ENCODE measurements at regions not wholly inside any gene's neighbourhood (a gene's known extent, or its start where the extent isn't known, plus 50 kb on each side); places are given as distances from the start of the nearest gene placed in this dataset.
"Not testable (repeated sequence)": the region's sequence is repeated elsewhere in the genome, so short reads cannot be mapped to it uniquely, and the experiment has no call there.

DNA sequence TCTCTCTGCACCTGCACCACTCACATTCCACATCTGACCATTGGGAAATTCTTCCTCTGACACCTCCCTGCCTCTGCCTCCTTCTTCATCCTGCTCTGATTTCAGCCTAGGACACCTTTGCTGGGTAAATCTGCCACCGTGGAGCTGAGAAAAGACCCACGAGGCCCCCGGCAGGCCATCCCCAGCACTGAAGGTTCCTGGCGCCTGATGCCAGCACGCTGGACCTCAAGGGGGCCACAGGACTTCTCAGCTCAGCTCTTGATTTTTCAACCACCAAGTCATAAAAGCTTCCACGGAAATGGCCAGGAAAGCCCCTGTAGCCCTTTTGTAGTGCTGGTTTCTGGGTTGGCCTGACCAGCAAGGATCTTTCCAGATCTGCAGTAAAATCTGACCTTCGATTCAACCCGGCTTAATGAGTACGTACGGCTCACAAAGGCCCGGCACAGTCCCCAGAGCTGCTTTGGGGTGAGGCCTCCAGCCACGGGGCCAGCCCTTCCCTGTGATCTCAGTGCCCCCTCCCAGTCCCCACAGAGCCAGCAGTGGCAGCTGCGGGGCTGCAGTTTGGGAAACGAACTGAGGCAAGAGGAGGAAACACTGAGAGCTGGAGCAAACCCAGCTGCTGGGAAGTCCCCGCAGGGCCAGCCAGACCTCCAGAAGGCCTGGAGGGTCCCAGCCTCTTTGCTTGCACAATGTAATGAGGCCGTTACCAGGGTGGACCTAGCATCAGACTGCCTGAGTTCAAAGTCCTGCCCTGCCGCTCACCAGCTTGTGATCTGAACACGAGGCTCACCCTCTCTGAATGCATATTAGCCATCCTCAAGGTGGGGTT, 157.5 kb downstream of the BMP7 start:
- no peaks in the 10 kb centered on the region for H3K36me3 ChIP-seq (ENCODE audit: insufficient read depth, low read length)
- H3K4me1 ChIP-seq (ENCODE audit: insufficient read depth, low read length), result no peaks in the 10 kb centered on the region
- H3K27ac ChIP-seq (ENCODE audit: low read depth, low read length), result no peak overlapping the region
- no peak overlapping the region for H3K4me3 ChIP-seq (ENCODE audit: low read length)
- no peak overlapping the region for H3K9ac ChIP-seq (ENCODE audit: low read depth, low read length)
- 85% methylated on average over 18 of the region's 18 CpGs for WGBS
- no peaks in the 10 kb centered on the region for H3K27me3 ChIP-seq (ENCODE audit: insufficient read depth, low read length)
- no peaks in the 10 kb centered on the region for H3K9me3 ChIP-seq (ENCODE audit: insufficient read depth, low read depth, low read length)

DNA sequence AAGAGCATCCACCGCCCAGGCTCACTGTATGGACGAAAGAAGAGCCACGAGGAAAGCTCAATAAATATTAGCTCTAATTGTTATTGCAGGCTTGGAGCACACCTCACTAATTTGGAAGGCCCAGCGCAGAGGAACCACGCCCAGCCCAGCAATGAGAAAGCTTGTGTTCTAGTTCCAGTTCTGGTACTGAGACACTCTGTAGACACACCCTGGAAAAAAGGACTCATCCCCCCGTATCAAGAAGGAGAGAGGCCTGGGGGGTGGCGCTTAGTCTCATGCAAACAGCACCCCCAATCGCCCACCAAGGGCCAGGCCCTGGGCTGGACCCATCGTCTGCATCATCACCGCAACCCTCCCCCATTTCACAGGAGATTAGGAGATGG, 156.9 kb downstream of the BMP7 start:
- H3K4me3 ChIP-seq (ENCODE audit: low read length), result no peak overlapping the region
- WGBS, result 95% methylated on average over 10 of the region's 10 CpGs
- no peak overlapping the region for H3K9ac ChIP-seq (ENCODE audit: low read depth, low read length)
- no peaks in the 10 kb centered on the region for H3K27me3 ChIP-seq (ENCODE audit: insufficient read depth, low read length)
- H3K36me3 ChIP-seq (ENCODE audit: insufficient read depth, low read length), result no peaks in the 10 kb centered on the region
- no peaks in the 10 kb centered on the region for H3K4me1 ChIP-seq (ENCODE audit: insufficient read depth, low read length)
- H3K9me3 ChIP-seq (ENCODE audit: insufficient read depth, low read depth, low read length), result no peaks in the 10 kb centered on the region
- no peak overlapping the region for H3K27ac ChIP-seq (ENCODE audit: low read depth, low read length)

DNA sequence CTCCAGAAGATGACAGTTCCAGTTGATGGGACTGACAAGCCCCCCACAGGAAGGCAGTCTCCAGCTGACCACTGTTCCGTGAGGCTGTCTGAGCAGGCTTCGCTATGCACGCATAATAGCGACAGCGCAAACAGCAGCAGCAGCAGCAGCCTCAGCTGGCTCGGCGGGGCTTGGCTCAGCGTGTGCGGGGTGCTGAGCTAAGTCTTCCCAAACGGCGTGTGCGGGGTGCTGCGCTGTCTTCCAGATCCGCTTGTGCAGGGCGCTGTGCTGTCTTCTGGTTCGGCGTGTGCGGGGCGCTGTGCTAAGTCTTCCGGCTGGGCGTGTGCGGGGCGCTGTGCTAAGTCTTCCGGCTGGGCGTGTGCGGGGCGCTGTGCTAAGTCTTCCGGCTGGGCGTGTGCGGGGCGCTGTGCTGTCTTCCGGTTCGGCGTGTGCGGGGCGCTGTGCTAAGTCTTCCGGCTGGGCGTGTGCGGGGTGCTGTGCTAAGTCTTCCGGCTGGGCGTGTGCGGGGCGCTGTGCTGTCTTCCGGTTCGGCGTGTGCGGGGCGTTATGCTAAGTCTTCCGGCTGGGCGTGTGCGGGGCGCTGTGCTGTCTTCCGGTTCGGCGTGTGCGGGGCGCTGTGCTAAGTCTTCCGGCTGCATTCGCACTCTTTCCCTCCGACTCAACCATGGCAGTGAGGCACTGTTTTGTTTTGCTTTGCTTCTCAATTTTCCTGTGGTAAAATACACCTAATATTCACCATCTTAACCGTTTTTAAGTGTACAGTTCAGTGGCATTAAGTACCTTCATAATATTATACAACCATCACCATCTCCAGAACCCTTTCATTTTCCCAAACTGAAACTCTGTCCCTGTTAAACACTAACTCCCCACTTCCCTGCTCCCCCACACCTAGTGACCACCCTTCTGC, 156.1 kb downstream of the BMP7 start:
- not testable (repeated sequence) for H3K9me3 ChIP-seq (ENCODE audit: insufficient read depth, low read depth, low read length); H3K9ac ChIP-seq (ENCODE audit: low read depth, low read length)
- WGBS, result 96% methylated on average over 58 of the region's 61 CpGs

DNA sequence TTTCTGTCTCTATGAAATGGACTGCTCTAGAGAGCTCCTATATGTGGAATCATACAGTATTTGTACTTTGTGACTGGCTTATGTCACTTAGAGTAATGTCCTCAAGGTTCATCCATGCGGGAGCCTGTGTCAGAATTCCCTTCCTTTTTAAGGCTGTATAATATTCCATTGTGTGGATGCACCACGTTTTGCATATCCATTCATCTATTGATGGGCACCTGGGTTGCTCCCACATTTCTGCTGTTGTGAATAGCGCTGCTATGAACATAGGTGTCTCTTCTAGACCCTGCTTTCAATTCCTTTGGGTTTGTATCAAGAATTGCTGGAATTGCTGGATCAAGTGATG, 155.4 kb downstream of the BMP7 start:
- WGBS, result 91% methylated on average over 3 of the region's 3 CpGs
- H3K36me3 ChIP-seq (ENCODE audit: insufficient read depth, low read length), result no peaks in the 10 kb centered on the region
- no peak overlapping the region for H3K27ac ChIP-seq (ENCODE audit: low read depth, low read length)
- H3K9ac ChIP-seq (ENCODE audit: low read depth, low read length), result no peak overlapping the region
- no peaks in the 10 kb centered on the region for H3K9me3 ChIP-seq (ENCODE audit: insufficient read depth, low read depth, low read length)
- no peak overlapping the region for H3K4me3 ChIP-seq (ENCODE audit: low read length)
- no peaks in the 10 kb centered on the region for H3K4me1 ChIP-seq (ENCODE audit: insufficient read depth, low read length)
- H3K27me3 ChIP-seq (ENCODE audit: insufficient read depth, low read length), result no peaks in the 10 kb centered on the region

More for the DNA sequence above, 156.1 kb downstream of the BMP7 start:
- not testable (repeated sequence) for H3K4me1 ChIP-seq (ENCODE audit: insufficient read depth, low read length); H3K27me3 ChIP-seq (ENCODE audit: insufficient read depth, low read length); H3K4me3 ChIP-seq (ENCODE audit: low read length); H3K36me3 ChIP-seq (ENCODE audit: insufficient read depth, low read length); H3K27ac ChIP-seq (ENCODE audit: low read depth, low read length)

DNA sequence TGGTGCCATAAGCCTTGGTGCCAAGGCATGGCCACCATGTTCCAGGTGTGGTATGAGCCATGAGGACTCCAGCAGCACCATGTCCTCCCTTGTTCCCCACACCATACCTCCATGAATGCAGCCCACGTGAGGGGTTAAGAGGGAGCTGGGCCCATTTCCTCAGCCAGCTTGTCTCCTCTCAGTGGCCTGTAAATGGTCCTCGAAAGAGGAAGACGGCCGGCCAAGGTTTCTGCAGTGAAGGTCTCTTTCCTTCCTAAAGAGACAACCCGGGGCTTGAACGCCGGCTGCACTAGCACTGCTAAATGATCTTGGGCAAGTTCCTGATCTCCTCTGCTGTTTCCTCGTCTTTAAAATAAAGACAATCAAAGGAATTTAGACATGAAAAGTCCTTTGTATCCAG, 154.0 kb downstream of the BMP7 start:
- Histone ChIP-seq H3K9me3 (ENCODE audit: insufficient read depth, low read depth, low read length) (no peaks in the 10 kb centered on the region), H3K9ac (ENCODE audit: low read depth, low read length) (no peak overlapping the region), H3K27me3 (ENCODE audit: insufficient read depth, low read length) (no peaks in the 10 kb centered on the region), H3K36me3 (ENCODE audit: insufficient read depth, low read length) (no peaks in the 10 kb centered on the region), H3K4me3 (ENCODE audit: low read length) (no peak overlapping the region), H3K27ac (ENCODE audit: low read depth, low read length) (no peak overlapping the region), H3K4me1 (ENCODE audit: insufficient read depth, low read length) (no peaks in the 10 kb centered on the region)
- 94% methylated on average over 8 of the region's 8 CpGs for WGBS

DNA sequence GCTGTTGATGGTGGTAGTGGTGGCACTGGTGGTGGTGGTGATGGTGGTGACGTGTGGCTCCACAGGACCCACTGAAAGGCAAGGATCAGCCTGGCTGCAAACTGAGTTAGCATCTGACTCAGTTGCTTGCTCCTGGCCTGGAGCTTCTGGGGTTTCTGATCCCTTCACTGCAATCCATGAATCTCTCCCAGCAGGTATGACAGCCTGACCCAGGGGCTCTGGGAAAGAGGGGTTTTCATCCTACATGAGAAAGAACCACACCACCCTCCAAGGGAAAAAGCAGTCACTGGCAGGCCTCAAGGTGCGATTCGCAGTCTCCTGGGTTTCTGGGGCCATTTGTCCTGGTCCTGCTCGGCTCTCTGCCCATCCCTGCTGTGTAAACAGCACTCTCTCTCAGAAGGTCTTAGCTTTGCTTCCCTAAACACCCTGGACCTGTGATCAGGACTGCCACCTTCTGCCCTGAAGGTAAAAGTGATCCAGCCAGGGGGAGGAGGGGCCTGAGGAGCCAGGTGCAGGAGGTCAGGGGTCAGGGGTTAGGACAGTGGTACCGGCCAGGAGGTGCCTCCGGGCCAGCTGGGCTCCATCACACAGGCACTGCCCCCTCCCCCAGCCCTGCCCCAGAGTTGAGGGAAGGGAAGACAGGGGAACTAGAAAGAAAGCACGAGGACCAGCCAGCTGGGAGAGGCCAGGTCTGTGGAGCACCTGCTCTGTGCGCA, 152.0 kb downstream of the BMP7 start:
- no peaks in the 10 kb centered on the region for H3K27me3 ChIP-seq (ENCODE audit: insufficient read depth, low read length)
- H3K9ac ChIP-seq (ENCODE audit: low read depth, low read length), result no peak overlapping the region
- H3K4me1 ChIP-seq (ENCODE audit: insufficient read depth, low read length), result no peaks in the 10 kb centered on the region
- H3K9me3 ChIP-seq (ENCODE audit: insufficient read depth, low read depth, low read length), result no peaks in the 10 kb centered on the region
- H3K36me3 ChIP-seq (ENCODE audit: insufficient read depth, low read length), result no peaks in the 10 kb centered on the region
- no peak overlapping the region for H3K4me3 ChIP-seq (ENCODE audit: low read length)
- no peak overlapping the region for H3K27ac ChIP-seq (ENCODE audit: low read depth, low read length)
- 89% methylated on average over 7 of the region's 8 CpGs for WGBS

DNA sequence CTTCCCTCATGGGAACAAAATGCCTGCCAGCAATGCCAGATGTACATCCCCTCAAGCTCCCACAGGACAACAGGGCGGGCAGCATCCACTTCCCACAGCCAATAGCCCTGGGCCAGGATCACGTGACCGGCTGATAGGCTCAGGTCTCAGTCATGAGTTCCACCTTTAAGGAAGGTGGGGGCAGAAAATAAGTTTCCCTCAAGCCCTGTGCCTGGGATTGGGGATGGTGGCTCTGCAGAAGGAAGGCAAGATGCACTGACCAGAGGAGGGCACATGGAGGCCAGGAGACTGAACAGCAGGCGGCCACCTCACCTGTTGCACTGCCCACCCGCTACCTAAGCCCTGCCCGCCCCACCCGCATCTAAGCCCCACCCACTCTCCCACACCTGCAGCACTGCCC, 149.1 kb downstream of the BMP7 start:
- Histone ChIP-seq H3K36me3 (ENCODE audit: insufficient read depth, low read length) (no peaks in the 10 kb centered on the region), H3K27me3 (ENCODE audit: insufficient read depth, low read length) (no peaks in the 10 kb centered on the region), H3K27ac (ENCODE audit: low read depth, low read length) (no peak overlapping the region), H3K9ac (ENCODE audit: low read depth, low read length) (no peak overlapping the region), H3K9me3 (ENCODE audit: insufficient read depth, low read depth, low read length) (no peaks in the 10 kb centered on the region), H3K4me1 (ENCODE audit: insufficient read depth, low read length) (no peaks in the 10 kb centered on the region), H3K4me3 (ENCODE audit: low read length) (no peak overlapping the region)
- 96% methylated on average over 4 of the region's 7 CpGs for WGBS

DNA sequence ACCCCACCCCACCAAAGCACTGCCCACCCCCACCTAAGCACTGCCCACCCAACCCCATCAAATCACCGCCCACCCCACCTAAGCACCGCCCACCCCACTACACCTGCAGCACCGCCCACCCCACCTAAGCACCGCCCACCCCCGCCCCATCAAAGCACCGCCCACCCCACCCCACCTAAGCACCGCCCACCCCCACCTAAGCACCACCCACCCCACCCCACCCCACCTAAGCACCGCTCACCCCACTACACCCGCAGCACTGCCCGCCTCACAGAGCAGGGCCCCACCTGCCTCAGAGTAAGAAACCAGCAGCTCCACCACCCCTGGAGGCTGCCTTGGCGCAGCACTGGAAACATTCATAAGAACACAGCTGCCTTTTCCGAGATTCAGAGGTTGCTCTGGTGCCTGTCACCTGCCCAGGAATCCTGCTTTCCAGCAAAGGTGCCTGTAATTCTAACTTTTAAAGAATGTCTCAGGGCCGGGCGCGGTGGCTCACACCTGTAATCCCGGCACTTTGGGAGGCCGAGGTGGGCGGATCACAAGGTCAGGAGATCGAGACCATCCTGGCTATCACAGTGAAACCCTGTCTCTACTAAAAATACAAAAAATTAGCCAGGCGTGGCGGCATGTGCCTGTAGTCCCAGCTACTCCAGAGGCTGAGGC, 148.2 kb downstream of the BMP7 start:
- Histone ChIP-seq H3K9ac (ENCODE audit: low read depth, low read length) (no peak overlapping the region), H3K4me3 (ENCODE audit: low read length) (no peak overlapping the region), H3K27me3 (ENCODE audit: insufficient read depth, low read length) (no peaks in the 10 kb centered on the region), H3K4me1 (ENCODE audit: insufficient read depth, low read length) (no peaks in the 10 kb centered on the region), H3K9me3 (ENCODE audit: insufficient read depth, low read depth, low read length) (no peaks in the 10 kb centered on the region), H3K27ac (ENCODE audit: low read depth, low read length) (no peak overlapping the region), H3K36me3 (ENCODE audit: insufficient read depth, low read length) (no peaks in the 10 kb centered on the region)
- WGBS, result 94% methylated on average over 14 of the region's 21 CpGs
